Brain pericyte (primary cell): ENCODE measurements at regions not wholly inside any gene's neighbourhood (a gene's known extent, or its start where the extent isn't known, plus 50 kb on each side); places are given as distances from the start of the nearest gene placed in this dataset.

Experiments used
- DNase-seq: peaks from one replicate; pipeline ENCODE4 v3.0.0-alpha.2; 2012; ENCODE audit warnings: low read depth, low spot score

DNA sequence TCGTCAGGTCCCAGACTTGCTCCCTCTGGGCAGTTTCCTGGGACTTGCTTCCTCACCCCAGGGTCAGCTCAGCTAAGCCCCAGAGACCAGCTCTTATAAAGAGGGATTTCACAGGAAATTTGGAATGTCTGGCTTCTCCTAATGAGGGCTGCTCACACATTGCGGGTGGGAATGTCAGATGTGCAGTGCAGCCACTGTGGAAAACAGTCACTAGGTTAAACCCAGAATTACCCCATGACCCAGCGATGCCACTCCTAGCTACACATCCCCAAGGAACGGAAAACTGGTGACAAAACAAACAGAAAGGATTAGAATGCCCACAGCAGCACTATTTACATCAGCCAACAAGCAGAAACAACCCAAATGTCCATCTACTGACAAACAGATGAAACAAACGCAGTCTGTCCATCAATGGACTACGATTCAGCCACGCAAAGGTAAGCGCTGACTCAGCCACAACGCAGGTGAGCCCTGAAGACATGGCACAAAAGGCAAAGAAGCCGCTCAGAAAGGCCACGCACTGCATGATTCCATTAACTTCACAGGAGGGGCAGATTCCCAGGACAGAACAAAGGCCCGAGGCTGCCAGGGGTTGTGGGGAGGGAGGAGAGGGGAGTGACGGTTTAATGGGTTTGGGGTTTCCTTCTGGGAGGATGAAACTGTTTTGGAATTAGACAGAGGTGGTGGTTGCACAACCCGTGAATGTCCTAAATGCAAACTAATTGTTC lies 63.0 kb downstream of the NCOR2 start:
- no peak for DNase-seq

DNA sequence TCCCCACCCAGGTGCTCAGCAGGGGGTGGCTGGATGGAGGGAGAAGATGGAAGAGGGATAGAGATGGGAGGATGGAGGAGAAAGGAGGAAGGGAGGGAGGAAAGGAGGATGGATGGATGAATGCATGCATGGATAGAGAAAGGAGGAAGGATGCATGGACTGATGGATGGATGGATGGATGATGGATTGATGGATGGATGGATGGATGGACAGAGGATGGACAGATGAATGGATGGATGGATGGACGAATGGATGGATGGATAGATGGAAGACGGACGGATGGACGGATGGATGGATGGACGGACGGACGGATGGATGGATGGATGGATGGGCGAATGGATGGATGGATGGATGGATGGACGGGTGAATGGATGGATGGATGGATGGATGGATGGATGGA lies 64.1 kb downstream of the NCOR2 start:
- no peak for DNase-seq

DNA sequence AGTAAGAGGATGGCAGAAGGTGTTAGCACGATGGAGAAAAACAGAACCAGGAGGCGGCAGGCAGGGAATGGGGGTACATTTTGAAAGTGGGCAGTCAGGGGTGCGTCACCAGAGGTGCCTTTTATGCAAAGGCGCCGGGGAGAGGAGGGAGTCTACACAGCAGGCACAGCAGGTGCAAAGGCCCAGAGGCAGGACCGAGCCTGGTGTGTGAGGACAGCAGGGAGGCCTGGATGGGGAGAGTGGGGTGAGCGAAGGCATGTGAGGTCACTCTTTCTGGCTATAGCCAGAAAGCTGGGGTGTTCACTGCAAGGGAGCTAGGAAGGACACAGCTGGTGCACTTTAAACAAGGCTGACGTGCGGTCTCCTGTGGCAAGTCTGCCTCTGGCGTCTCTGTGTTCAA lies 65.0 kb downstream of the NCOR2 start:
- no peak for DNase-seq

DNA sequence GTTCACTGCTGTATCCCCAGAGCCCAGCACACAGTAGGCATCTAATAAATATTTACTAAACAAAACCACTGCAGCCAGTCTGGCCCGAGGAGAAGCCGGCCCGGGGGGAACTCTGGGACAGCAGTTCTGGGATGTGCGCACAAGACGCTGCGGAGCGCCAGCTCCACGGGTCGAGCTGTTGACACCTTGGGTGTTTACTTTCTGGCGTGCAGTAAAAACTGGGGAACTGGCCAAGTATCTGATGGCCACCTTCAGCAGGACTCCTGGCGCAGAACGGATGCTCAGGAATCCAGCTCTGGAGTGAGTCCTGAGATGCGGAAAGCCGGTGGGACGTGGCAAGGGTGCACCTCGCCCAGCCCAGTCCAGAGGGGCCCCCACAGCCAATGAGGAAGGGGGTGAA lies 65.6 kb downstream of the NCOR2 start:
- DNase-seq, result no peak

DNA sequence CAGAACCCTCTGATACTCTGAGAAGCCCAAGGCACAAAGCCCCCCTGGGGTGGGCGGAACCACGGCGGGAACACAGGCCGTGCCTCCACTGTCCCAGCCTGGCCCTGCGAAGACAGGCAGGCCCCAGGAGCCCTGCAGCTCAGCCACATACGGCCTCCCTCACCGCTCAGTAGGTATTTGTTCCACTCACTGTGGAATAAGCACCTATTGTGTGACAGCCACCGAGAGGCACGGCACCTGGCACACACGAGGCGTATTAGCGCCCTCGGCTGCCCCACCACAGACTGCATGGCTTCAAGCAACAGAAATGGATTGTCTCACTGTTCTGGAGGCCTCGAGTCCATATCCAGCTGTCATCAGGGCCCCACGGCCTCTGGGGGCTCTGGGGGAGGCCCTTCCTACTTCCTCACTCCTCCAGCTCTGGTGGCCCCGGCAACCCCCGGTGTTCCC lies 66.3 kb downstream of the NCOR2 start:
- no peak for DNase-seq

DNA sequence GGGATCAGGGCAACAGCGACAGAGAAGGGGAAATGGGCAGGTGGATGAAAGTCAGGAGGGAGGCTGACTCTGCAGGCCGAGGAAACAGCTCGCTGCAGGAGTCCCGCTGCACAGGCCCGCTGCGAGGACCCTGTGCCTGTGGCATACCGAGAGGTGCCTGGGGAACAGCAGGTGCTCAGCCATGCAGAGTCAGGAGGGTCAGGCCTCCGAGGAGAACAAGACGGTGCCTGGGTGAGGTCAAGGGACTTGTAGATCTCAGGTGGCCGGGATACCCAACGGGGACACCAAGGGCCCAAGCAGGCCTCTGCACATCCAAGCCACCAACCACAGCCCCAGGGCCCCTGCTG lies 67.5 kb downstream of the NCOR2 start:
- no peak for DNase-seq

DNA sequence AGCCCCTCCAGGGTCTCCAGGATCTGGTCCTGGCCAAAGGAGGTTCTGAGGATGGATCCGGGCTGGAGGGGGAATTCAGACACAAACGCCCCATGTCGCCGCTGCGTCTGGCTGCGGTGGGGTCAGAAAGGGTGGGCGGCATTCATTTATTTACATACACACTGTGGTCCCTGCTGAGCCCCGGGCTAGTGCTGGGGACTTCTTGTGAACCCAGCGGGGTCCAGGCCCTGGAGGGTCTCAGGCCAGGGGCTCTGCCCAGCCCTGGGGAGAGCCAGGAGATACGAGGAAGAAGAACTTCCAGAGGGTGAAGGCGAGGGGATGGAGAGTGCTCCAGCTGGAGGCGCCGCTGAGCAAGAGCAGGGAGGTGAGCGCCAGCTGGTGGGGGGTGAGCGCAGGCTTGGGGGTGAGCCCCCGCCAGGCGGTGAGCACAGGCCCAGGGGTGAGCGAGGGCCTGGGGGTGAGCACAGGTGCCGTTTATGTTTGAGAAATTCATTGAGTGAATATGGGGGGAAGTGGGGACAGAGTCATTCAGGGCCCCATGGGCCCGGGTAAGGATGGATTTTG lies 68.1 kb downstream of the NCOR2 start:
- no peak for DNase-seq

DNA sequence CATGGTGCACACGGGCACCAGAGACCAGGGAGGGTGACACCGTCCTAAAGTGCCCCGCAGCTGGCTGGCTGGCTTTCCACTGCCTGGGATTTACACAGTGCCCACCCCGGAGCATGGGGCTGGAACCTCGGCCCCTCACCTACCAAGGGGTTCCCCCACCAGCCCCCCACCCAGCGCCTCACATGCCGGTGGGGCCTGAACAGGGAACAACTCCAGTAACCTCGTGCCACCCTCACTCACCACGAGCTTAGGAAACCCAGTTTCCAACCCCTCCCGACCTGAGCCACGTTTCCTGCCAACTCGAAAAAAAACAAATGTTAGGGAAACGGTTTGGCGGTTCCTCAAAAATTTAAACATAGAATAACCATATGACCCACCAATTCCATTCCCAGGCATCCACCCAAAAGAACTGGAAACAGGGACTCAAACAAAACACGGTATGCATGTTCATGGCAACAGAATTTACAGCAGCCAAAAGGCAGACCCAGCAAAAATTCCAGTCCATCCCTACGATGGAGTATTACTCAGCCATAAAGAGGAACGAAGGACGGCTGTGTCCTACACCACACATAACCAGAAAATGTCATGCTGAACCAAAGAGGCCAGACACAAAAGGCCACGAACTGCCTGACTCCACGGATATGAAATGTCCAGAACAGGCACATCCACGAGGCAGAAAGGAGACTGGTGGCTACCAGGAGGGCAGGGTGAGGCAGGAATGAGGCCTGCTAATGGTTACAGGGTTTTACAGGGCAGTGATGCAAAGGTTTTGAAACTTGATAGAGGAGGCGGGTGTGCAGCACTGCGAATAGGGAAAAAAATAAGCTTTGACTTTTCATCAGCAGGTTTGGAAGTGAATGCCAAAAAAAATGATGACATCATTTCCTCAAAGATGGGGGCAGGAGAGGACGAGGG lies 68.9 kb downstream of the NCOR2 start:
- DNase-seq, result peak; percentile 41

DNA sequence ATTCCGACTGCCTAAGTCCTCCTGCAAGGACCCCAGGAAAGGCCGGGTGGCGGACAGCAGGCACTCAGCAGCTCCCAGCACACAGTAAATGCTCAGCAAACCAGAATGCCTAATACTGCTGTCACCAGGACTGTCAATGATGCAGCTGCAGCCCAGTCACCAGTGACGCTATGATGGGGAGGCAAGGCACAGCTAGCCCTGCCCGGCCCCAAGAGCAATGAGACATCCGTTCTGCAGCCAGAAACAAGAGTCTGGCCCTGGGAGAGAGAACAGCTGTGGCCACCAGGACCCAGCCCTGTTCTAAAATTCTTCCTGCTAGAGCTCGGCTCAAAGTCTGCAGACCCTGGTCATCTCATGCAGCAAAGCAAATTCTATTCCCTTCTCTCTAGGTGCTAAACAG lies 69.8 kb downstream of the NCOR2 start:
- no peak for DNase-seq

DNA sequence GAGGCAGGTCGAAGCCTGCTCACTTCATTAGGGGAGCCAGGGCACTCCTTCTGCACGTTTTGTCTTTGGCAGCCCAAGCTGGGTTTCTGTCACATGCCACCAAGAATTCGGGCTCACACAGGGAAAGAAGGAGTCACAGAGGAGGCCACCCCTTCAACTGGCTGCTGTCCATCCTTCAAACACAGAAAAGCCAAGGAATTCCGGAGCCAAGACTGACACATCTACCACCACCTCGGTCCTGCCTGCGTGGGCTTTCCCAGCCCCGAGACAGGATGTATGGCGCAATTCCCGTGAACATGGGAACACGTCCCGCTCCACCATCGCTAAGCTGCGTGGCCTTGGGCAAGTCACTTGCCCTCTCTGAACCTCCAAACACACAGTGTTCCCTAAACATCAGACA lies 70.4 kb downstream of the NCOR2 start:
- no peak for DNase-seq

DNA sequence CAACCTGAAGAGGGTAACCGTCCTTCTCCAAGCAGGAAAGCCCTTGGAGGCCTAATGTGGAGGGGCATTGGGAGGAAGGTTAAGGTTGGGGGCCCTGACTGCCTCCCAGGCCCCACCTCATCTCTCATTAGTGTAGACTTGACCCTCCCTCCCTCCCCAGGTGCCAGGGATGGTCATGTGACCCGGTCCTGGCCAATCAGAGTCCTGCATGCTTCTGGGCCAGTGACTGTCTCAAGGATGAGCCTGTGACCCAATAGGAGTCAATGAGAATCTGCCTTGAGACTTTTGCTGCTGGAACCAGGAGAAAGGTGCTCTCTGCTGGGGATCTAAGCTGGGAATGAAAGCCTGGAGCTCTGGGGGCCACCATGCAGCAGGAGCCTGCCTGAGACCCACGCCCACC lies 70.8 kb downstream of the NCOR2 start:
- DNase-seq, result no peak

DNA sequence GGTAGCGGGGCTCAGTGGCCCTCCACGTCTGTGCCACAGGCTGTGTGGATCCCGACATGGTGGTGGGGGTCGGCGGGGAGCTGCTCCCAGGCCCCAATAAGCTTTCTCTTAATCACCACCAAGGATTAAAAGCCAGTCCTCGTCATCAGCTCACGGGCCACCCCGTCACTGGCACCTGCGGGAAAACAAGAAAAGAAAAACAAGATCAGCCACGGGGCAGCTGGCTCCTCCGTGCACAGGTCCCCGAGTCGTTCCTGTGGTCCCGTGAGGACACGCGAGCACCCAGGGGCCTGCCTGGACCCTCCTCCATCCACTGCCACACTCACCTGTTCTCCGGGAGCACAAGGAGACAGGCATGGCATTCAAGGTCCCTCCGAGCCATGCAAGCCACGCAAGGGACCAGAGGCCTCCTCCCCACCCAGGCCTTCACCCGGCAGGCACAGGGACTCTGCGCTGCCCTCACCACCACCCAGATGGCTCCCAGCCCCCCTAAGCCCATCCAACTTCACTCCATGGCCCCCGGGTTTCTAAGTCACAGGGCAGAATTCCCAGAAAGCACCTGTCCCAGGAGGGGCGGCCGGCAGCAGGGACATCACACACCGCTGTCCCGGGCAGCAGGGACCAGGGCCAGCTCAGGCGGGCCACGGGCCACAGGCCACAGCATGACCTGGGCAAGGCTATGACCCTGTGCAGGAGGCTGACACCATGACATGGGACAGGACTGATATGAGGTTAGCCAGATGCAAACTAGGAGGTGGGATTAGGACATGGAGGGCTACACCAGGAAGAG lies 72.0 kb downstream of the NCOR2 start:
- no peak for DNase-seq

DNA sequence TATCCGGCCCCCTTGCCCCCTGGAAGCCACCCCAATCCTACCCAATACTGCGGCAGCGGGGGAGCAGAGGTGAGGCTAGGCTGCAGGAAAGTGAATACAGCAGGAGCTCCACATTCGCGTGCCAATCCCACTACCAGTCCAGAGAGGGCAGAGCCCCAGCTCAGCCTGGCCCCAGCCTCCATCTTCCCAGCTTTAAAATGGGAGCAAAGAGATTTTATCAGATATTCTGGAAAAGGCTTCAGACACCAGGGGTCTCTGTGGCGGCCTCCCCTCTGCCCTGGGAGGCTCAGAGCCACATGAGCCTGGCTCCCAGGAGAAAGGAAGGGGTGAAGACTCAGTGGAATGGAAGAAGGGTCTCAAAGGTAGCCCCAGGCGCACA lies 72.7 kb downstream of the NCOR2 start:
- DNase-seq, result no peak

DNA sequence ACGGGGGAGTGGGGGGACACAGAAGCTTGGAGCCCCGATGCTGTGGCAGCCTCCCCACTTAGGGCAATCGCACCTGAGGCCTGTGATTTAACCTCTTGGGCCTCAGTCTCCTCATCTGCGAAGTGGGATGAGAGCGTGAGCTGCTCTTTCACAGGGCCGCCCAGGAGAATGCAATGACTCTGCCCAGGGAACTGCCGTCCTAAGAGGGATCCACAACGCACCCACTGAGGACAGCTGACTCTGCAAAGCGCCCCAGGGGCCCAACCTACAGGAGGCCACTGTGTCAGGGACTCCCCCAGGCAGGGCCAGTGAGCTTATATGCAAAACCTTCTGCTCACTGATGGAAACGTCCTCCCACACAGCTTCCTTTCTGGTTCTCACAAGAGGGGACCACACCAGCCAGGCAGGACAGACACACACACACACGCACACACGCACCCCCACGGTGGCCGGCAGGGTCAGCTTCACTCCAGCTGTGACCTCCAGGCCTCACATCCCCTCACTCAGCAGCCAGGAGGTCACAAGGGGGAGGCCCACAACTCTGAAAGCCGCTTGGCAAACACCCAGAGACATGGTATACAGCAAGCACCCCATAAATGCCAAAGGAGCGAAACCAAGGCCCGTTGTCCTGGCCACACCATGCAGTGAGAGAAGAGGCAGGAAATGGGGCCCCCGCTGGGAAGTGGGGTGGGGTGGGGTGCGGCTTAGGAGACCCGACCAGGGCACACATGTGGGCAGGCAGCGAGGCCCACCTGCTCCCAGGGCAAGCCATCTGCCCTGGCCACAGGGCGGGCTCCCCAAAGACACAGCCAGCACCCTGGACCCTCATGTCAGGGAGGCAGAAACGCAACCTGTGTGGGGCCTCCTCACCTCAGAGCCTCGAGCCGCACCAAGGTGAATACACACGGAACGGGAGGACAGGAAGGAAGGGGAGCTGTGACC lies 73.3 kb downstream of the NCOR2 start:
- no peak for DNase-seq

DNA sequence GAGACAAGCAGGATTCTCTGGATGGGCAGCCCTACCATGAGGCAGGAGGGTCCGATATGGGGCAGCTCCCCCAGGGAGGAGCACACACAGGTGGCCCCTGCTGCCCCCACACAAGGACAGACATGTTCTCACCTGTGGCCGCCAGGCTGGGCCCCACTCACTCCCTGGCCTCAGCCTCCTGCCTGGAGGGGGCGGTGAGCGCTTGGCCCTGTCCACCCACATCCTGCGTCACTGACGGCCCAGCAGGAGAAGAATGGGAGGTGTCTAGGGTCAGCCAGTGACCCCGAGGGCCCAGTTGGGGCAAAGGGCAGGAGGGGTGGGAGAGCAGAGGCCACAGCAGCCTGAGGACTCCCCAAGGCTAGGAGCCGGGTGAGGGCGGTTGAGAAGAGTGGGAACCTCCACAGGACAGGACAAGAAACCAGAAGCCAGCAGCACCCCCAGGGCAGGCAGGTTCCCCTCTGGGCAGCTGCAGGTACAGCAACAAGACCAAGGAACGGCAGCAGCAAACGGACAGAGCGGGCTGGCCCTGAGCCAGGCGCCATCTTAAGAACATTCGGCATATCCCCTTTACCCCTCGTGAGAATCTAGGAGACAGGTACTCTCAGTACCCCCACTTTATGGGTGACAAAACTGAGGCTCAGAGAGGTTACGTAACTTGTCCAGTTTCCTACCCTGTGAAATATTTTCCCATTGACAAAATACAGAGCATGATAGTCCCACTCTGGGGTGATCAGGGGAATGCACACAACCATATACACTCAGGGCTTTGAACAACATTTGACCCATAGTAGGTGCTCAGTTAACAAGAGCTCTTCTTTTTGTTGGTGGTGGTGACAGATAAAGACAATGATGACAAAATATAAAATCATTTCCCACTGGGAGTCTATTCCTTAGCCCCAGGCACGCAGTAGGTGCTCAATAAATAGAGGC lies 74.3 kb downstream of the NCOR2 start:
- no peak for DNase-seq

DNA sequence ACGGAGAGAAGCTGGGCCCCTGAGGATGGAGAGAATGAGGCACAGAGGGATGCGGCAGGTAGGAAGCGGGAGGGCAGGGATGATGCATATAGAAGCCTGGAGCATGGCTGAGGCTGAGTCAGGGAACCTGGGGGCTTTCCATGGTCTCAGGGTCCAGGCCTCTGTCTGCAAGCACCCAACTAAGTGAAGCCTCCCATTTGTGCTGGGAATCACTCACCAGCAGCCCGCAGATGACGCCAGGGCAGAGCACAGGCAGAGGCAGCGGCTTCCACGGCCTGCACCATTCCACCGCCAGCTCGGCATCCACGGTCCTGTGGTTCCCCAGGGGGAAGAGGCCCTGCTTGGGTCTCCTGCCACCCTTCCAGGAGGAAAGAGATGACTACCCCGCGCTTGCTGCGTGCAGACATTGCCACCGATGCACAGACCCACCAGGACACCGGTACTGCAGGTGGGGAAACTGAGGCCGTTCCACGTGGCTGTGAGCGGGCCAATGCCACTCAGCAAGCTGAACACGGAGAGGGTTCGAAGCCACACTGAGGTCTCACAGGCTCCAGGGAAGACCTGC lies 75.5 kb downstream of the NCOR2 start:
- DNase-seq, result no peak

DNA sequence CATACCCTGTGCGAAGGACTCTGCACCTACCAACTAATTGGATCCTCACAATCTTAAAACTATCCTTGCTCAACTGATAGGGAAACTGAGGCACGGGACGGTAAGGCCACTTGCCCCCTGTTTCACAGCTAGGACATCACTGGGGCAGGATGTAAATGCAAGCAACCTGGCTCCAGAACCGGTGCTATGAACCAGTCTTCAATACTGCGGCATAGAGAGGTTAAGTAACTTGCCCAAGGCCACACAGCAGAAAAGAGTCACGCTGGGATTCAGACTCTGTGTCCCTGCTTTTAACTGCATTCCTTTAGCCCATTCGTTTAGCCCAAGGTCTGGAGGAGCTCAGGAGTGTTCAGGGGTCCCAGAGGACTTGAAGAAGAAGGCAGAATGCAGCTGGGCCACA lies 76.1 kb downstream of the NCOR2 start:
- no peak for DNase-seq

DNA sequence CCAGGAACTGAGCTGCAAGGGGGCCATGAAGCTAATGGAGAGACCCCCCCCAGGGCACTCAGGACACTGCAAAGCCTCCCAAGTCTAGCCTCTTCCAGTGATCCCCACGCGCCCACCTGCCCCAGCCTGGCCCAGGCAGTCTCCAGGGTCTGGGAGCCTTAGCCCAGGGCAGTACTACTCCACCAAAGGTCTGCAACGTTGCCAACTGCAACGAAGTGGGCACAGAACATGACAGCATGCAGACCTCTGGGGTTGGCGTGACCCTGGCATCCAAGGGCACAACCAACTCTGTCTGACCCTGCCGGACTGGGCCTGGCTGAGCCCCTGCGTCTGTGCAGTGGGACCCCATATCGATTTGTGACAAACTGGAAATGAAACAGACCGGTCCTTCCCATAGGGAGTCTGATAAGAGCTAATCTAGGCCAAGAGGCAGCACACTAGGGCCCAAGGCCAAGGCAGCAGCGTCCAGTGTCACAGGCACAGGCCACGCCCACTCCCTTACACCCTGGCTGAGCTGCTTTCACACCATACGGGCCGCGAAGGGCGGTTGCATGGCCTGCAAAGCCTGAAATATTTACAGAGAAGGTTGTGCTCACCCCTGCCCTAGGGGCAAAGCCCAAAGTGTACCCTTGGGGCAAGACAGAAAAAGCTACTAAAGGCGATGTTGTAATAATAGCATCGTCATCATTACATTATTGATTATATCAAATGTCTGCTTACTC lies 76.7 kb downstream of the NCOR2 start:
- no peak for DNase-seq
